GM23338 (cell line): ENCODE measurements at regions not wholly inside any gene's neighbourhood (a gene's known extent, or its start where the extent isn't known, plus 50 kb on each side); places are given as distances from the start of the nearest gene placed in this dataset.

Experiments
- ATAC-seq: fragments of 200-7000 bp; cut with Tn5 transposase; 3 replicates; pipeline ENCODE4 v1.9.1; 2020
- DNase-seq: peaks from one replicate; pipeline ENCODE4 v3.0.0-alpha.2; 2015; ENCODE audit warnings: low spot score
- H2AFZ ChIP-seq: fragments of 200-600 bp; sonication (generic); 2 replicates; pipeline ENCODE4 v1.8.0; 2016; ENCODE audit warnings: antibody characterized with exemption, mild to moderate bottlenecking, moderate library complexity
- H3F3A ChIP-seq: fragments of 200-600 bp; sonication (generic); replicated peaks from 2 replicates; pipeline ENCODE4 v1.8.0; 2017; ENCODE audit warnings: antibody characterized with exemption, mixed run types, low read depth
- H3K27ac ChIP-seq: fragments of 200-600 bp; sonication (generic); 2 replicates; pipeline ENCODE4 v1.6.1; 2016; ENCODE audit warnings: low read depth
- H3K27me3 ChIP-seq: fragments of 200-600 bp; sonication (generic); 2 replicates; pipeline ENCODE4 v1.8.0; 2016; ENCODE audit warnings: mild to moderate bottlenecking, mixed run types, moderate library complexity; ENCODE audit not compliant: insufficient read depth
- H3K36me3 ChIP-seq: fragments of 200-600 bp; sonication (generic); 2 replicates; pipeline ENCODE4 v1.8.0; 2016; ENCODE audit warnings: mild to moderate bottlenecking; ENCODE audit not compliant: insufficient read depth
- H3K4me1 ChIP-seq: fragments of 200-600 bp; sonication (generic); 2 replicates; pipeline ENCODE4 v1.8.0; 2016; ENCODE audit warnings: mild to moderate bottlenecking, moderate library complexity; ENCODE audit not compliant: insufficient read depth
- H3K4me2 ChIP-seq: fragments of 200-600 bp; sonication (generic); 2 replicates; pipeline ENCODE4 v1.7.1; 2017; ENCODE audit warnings: mixed run types
- H3K4me3 ChIP-seq: fragments of 200-600 bp; sonication (generic); 2 replicates; pipeline ENCODE4 v1.6.1; 2016; ENCODE audit warnings: mixed run types
- H3K79me2 ChIP-seq: fragments of 200-600 bp; sonication (generic); replicated peaks from 2 replicates; pipeline ENCODE4 v1.8.0; 2017; ENCODE audit warnings: mild to moderate bottlenecking; ENCODE audit not compliant: insufficient read depth
- H3K9me2 ChIP-seq: fragments of 200-600 bp; sonication (generic); 2 replicates; pipeline ENCODE4 v1.8.0; 2017; ENCODE audit not compliant: insufficient read depth
- H4K20me1 ChIP-seq: fragments of 200-600 bp; sonication (generic); replicated peaks from 2 replicates; pipeline ENCODE4 v1.8.0; 2017; ENCODE audit warnings: mild to moderate bottlenecking; ENCODE audit not compliant: insufficient read depth
- H3K27ac Mint-ChIP-seq: 2 replicates; pipeline ENCODE4 v1.8.0; 2020; ENCODE audit warnings: inconsistent platforms, mild to moderate bottlenecking, moderate library complexity, mixed read lengths
- H3K27me3 Mint-ChIP-seq: 3 replicates; pipeline ENCODE4 v1.8.0; 2022; ENCODE audit warnings: low read depth, mild to moderate bottlenecking, moderate library complexity, mixed read lengths, inconsistent platforms; ENCODE audit not compliant: insufficient read depth, poor library complexity
- H3K36me3 Mint-ChIP-seq: 3 replicates; pipeline ENCODE4 v1.8.0; 2021; ENCODE audit warnings: low read depth, mild to moderate bottlenecking, inconsistent platforms, moderate library complexity, mixed read lengths
- H3K4me1 Mint-ChIP-seq: 3 replicates; pipeline ENCODE4 v1.8.0; 2020; ENCODE audit warnings: mild to moderate bottlenecking, inconsistent platforms, mixed read lengths
- H3K4me3 Mint-ChIP-seq: 3 replicates; pipeline ENCODE4 v1.8.0; 2021; ENCODE audit warnings: moderate library complexity, mild to moderate bottlenecking, inconsistent platforms, mixed read lengths
- H3K9me3 Mint-ChIP-seq: 3 replicates; pipeline ENCODE4 v1.8.0; 2020; ENCODE audit warnings: moderate library complexity, mild to moderate bottlenecking, inconsistent platforms, mixed read lengths
- ETS1 ChIP-seq: IDR thresholded peaks from 2 replicates; pipeline ENCODE4 v1.6.1; 2016; ENCODE audit warnings: antibody characterized with exemption
- EZH2 ChIP-seq: fragments of 200-600 bp; sonication (generic); IDR thresholded peaks from one replicate; pipeline ENCODE4 v1.8.0; 2017; ENCODE audit warnings: antibody characterized with exemption, mild to moderate bottlenecking, low read depth; ENCODE audit not compliant: unreplicated experiment
- POLR2AphosphoS5 ChIP-seq: IDR thresholded peaks from 2 replicates; pipeline ENCODE4 v1.6.1; 2016; ENCODE audit warnings: antibody characterized with exemption, low read depth
- ZNF462 ChIP-seq: fragments of 250-450 bp; sonication (Bioruptor Pico); IDR thresholded peaks from 2 replicates; pipeline ENCODE4 v1.5.0; 2020; ENCODE audit warnings: mild to moderate bottlenecking, moderate library complexity

GRCh38 chr5:153006681-153007080, 483.8 kb upstream of the GRIA1 start (continued):
- TF ChIP-seq ZNF462 (CRISPR knock-in tag) = no peak

- no peaks in the 10 kb centered on the region for H3K36me3 ChIP-seq
- DNase-seq = no peak
- no peak overlapping the region for H3K4me3 ChIP-seq
- Mint-ChIP-seq H3K36me3 (peaks cover 3% of the 10 kb centered on the region; the same call in 1 of the 3 replicates), H3K9me3 (peaks cover 7% of the 10 kb centered on the region; the same call in 2 of the 3 replicates), H3K27ac (no peak overlapping the region), H3K27me3 (no peaks in the 10 kb centered on the region), H3K4me1 (peaks cover 6% of the 10 kb centered on the region; the same call in 2 of the 3 replicates), H3K4me3 (no peak overlapping the region)
- H3K9me2 ChIP-seq = peaks cover 8% of the 10 kb centered on the region; the same call in 1 of the 2 replicates
- no peak overlapping the region for H3K4me2 ChIP-seq
- no peak overlapping the region for H2AFZ ChIP-seq
- no peak overlapping the region for H3K27ac ChIP-seq
- no peaks in the 10 kb centered on the region for H3K79me2 ChIP-seq
- H3K27me3 ChIP-seq = no peaks in the 10 kb centered on the region
- H3K4me1 ChIP-seq = no peaks in the 10 kb centered on the region
- no peak for ATAC-seq
- H3F3A ChIP-seq = no peaks in the 10 kb centered on the region
- no peaks in the 10 kb centered on the region for H4K20me1 ChIP-seq
- TF ChIP-seq ZNF462 (CRISPR knock-in tag) (no peak), EZH2 (no peak), POLR2AphosphoS5 (no peak), ETS1 (no peak)
These were observed 476.3 kb upstream of the GRIA1 start for GRCh38 chr5:153014194-153014593.
